Lung (tissue), 11 donors: ENCODE measurements at regions not wholly inside any gene's neighbourhood (a gene's known extent, or its start where the extent isn't known, plus 50 kb on each side); places are given as distances from the start of the nearest gene placed in this dataset.

Source experiments
- ATAC-seq: fragments of 200-7000 bp; cut with Tn5 transposase; one replicate; pipeline ENCODE4 v1.9.1; 2020; ENCODE audit warnings: moderate number of reproducible peaks; ENCODE audit not compliant: insufficient read depth, low FRiP score
- DNase-seq, 3 donors: peaks; one replicate each; pipeline ENCODE4 v3.0.0-alpha.2; 2013 to 2017
- H3K27ac ChIP-seq, 2 donors: one replicate each; pipeline ENCODE4 v1.5.1; 2013; ENCODE audit warnings: mild to moderate bottlenecking in 2 of 2, moderate library complexity in 2 of 2, control low read depth in 1 of 2, inconsistent platforms in 1 of 2, low read depth in 1 of 2, low read length in 1 of 2
- H3K27me3 ChIP-seq, 3 donors: one replicate each; pipeline ENCODE4 v1.5.1; 2013; ENCODE audit warnings: low read length in 2 of 3; ENCODE audit not compliant: control insufficient read depth in 3 of 3, insufficient read depth in 3 of 3
- H3K36me3 ChIP-seq, 4 donors: one replicate each; pipeline ENCODE4 v1.5.1; 2013; ENCODE audit warnings: low read length in 4 of 4, mild to moderate bottlenecking in 1 of 4, moderate library complexity in 1 of 4; ENCODE audit not compliant: control insufficient read depth in 4 of 4, insufficient read depth in 4 of 4
- H3K4me1 ChIP-seq, 5 donors: one replicate each; pipeline ENCODE4 v1.5.1; 2013; ENCODE audit warnings: low read length in 5 of 5, mild to moderate bottlenecking in 2 of 5, moderate library complexity in 1 of 5; ENCODE audit not compliant: control insufficient read depth in 5 of 5, insufficient read depth in 5 of 5
- H3K4me3 ChIP-seq: one replicate; pipeline ENCODE4 v1.5.1; 2013; ENCODE audit warnings: mild to moderate bottlenecking, control low read depth, moderate library complexity
- H3K9ac ChIP-seq, 2 donors: one replicate each; pipeline ENCODE4 v1.5.1; 2013; ENCODE audit warnings: low read length in 2 of 2, control low read depth in 1 of 2; ENCODE audit not compliant: insufficient read depth in 1 of 2
- H3K9me3 ChIP-seq, 4 donors: one replicate each; pipeline ENCODE4 v1.5.1; 2013; ENCODE audit warnings: low read length in 3 of 4, mild to moderate bottlenecking in 1 of 4, moderate library complexity in 1 of 4; ENCODE audit not compliant: control insufficient read depth in 4 of 4, insufficient read depth in 3 of 4
- CTCF ChIP-seq: IDR thresholded peaks from 2 replicates; pipeline ENCODE4 v1.5.1; 2012; ENCODE audit warnings: mild to moderate bottlenecking; ENCODE audit errors: control extremely low read depth, extremely low read depth
- WGBS, 2 donors: extraction: QIAGEN DNeasy Blood & Tissue Kit; methylation state at CpG; one replicate each; pipeline ENCODE4 v1.1.7; 2013; 5-methylcytosine and 5-hydroxymethylcytosine counted together
- donor health status: control.
- donor health status: control.
- donor health status: Bipolar disorder and iron deficiency.
- donor health status: healthy.
- donor health status: DM: yes; HTN: yes; CAD: no.

GRCh38 chr13:61994174-61994573 lies 578.5 kb upstream of the PCDH20 start:
- Histone ChIP-seq H3K36me3 (no peaks in the 10 kb centered on the region), H3K4me1 (no peaks in the 10 kb centered on the region), H3K4me3 (no peak overlapping the region), H3K27me3 (no peaks in the 10 kb centered on the region), H3K9ac (no peak overlapping the region), H3K9me3 (no peaks in the 10 kb centered on the region), H3K27ac (no peak overlapping the region)
- WGBS, 2 donors = 84 to 95% methylated on average over 1 of the region's 1 CpG
- TF ChIP-seq CTCF = no peak
- DNase-seq = no peak
- ATAC-seq = no peak

- no peak for ATAC-seq
- H3K27me3 ChIP-seq = no peaks in the 10 kb centered on the region
- no peak overlapping the region for H3K4me3 ChIP-seq
- no peak overlapping the region for H3K27ac ChIP-seq
- no peak for TF ChIP-seq CTCF
- H3K4me1 ChIP-seq = no peaks in the 10 kb centered on the region
- no peaks in the 10 kb centered on the region for H3K36me3 ChIP-seq
- WGBS, 2 donors = 73 to 82% methylated on average over 3 of the region's 3 CpGs
- no peaks in the 10 kb centered on the region for H3K9me3 ChIP-seq
- DNase-seq = peak in 2 of 3 donors; percentile 67 to 80
- no peak overlapping the region for H3K9ac ChIP-seq
Measured at GRCh38 chr13:61989978-61990377, 574.3 kb upstream of the PCDH20 start.

GRCh38 chr13:61988810-61989209 lies 573.2 kb upstream of the PCDH20 start:
- no peak for TF ChIP-seq CTCF
- WGBS, 2 donors = 43 to 47% methylated on average over 2 of the region's 2 CpGs

GRCh38 chr13:61975001-61975400 lies 559.4 kb upstream of the PCDH20 start:
- peaks cover 0 to 4% (median 0%) of the 10 kb centered on the region in 5 donors for H3K4me1 ChIP-seq
- no peak overlapping the region for H3K27ac ChIP-seq
- ATAC-seq (no peak), DNase-seq (peak; percentile 23 to 74 (median 70))
- TF ChIP-seq CTCF = no peak
- H3K9ac ChIP-seq = no peak overlapping the region
- H3K27me3 ChIP-seq = no peaks in the 10 kb centered on the region
- no peaks in the 10 kb centered on the region for H3K36me3 ChIP-seq
- 59 to 76% methylated on average over 3 of the region's 3 CpGs for WGBS, 2 donors
- no peak overlapping the region for H3K4me3 ChIP-seq
- H3K9me3 ChIP-seq = no peaks in the 10 kb centered on the region

More at GRCh38 chr13:61988810-61989209, 573.2 kb upstream of the PCDH20 start:
- Histone ChIP-seq H3K9ac (no peak overlapping the region), H3K4me3 (no peak overlapping the region), H3K4me1 (no peaks in the 10 kb centered on the region), H3K36me3 (no peaks in the 10 kb centered on the region), H3K27ac (no peak overlapping the region), H3K9me3 (no peaks in the 10 kb centered on the region), H3K27me3 (no peaks in the 10 kb centered on the region)
- no peak for ATAC-seq
- DNase-seq = no peak
